Gastrocnemius medialis (tissue), 4 donors: ENCODE measurements at regions not wholly inside any gene's neighbourhood (a gene's known extent, or its start where the extent isn't known, plus 50 kb on each side); places are given as distances from the start of the nearest gene placed in this dataset.

Source experiments
- CTCF ChIP-seq, 5 experiments: fragments of 450-650 bp in 3 of 5; fragments of 200-600 bp in 2 of 5; sonication (generic) in 2 of 5; IDR thresholded peaks in 4 of 5; conservative IDR thresholded peaks in 1 of 5; 1 replicate in 4 of 5; 2 replicates in 1 of 5; pipeline ENCODE4 v1.5.1; 2016 to 2019; ENCODE audit warnings: antibody characterized with exemption in 5 of 5, mild to moderate bottlenecking in 3 of 5, moderate library complexity in 3 of 5
- POLR2A ChIP-seq, 2 donors: fragments of 450-650 bp; IDR thresholded peaks; one replicate each; pipeline ENCODE4 v1.6.1; 2017; ENCODE audit warnings: antibody characterized with exemption in 2 of 2, mild to moderate bottlenecking in 2 of 2, moderate library complexity in 2 of 2

DNA sequence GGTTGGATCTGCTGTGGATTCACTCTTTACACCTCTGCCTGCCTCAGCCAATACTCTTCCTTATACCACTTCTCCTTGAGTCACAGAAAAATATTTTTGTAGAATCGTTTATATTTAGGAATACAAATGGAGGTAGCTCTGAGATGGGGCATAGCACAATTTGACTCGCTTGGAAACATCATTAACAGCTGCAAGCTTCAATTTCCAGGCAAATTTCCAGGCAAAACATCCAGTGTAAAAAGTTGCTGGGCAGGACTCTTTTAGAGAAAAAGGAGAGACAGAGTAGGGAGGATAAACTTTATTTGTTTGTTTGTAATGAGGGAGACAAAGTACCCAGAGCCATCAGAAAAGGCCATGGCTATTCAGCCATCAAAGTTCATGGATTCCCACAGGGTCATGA lies 74.4 kb upstream of the SOX11 start:
- TF ChIP-seq CTCF (IDR thresholded peaks at IDR 0.05 in 4 of 5, conservative IDR thresholded peaks at IDR 0.05 in 1 of 5) (no peak), POLR2A (IDR thresholded peaks at IDR 0.05) (no peak)
